SU-DHL-6 (cell line): ENCODE measurements at regions not wholly inside any gene's neighbourhood (a gene's known extent, or its start where the extent isn't known, plus 50 kb on each side); places are given as distances from the start of the nearest gene placed in this dataset.

Experiments used
- EZH2phosphoT487 ChIP-seq: fragments of 200-600 bp; sonication (generic), shearing (Covaris generic); conservative IDR thresholded peaks from 2 replicates; pipeline ENCODE4 v1.6.1; 2018; ENCODE audit warnings: mild to moderate bottlenecking, antibody characterized with exemption, low read length, moderate library complexity, mixed read lengths
- TF ChIP-seq, protein P1 (sequence below): fragments of 200-600 bp; sonication (generic); IDR thresholded peaks from one replicate; pipeline ENCODE4 v1.5.1; 2017; ENCODE audit warnings: antibody characterized with exemption, mild to moderate bottlenecking, low read length, moderate library complexity; ENCODE audit not compliant: insufficient read depth, poor library complexity, severe bottlenecking

DNA sequence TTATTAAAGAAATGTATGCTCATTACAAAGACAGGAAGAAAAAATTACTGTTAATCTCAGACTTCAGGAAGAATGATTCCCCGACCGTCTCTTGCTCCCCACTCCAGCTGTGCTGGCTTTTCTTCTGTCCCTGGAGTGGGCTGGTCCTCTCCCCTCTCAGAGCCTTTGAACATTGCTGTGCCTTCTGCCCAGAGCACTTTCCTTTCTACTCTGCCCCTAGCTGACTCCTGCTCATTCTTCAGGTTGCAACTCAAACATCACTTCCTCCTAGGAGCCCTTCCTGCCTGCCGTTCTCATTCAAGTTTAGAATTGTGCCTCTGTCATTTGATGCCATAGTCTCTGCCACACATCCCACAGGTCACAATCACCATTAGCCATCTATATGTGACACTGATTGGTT lies 329.5 kb downstream of the MIAT start:
- TF ChIP-seq, protein P1, sequence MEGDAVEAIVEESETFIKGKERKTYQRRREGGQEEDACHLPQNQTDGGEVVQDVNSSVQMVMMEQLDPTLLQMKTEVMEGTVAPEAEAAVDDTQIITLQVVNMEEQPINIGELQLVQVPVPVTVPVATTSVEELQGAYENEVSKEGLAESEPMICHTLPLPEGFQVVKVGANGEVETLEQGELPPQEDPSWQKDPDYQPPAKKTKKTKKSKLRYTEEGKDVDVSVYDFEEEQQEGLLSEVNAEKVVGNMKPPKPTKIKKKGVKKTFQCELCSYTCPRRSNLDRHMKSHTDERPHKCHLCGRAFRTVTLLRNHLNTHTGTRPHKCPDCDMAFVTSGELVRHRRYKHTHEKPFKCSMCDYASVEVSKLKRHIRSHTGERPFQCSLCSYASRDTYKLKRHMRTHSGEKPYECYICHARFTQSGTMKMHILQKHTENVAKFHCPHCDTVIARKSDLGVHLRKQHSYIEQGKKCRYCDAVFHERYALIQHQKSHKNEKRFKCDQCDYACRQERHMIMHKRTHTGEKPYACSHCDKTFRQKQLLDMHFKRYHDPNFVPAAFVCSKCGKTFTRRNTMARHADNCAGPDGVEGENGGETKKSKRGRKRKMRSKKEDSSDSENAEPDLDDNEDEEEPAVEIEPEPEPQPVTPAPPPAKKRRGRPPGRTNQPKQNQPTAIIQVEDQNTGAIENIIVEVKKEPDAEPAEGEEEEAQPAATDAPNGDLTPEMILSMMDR, result no peak
- TF ChIP-seq EZH2phosphoT487, result no peak
